ENCODE measurements at regions not wholly inside any gene's neighbourhood (a gene's known extent, or its start where the extent isn't known, plus 50 kb on each side); places are given as distances from the start of the nearest gene placed in this dataset.

DNA sequence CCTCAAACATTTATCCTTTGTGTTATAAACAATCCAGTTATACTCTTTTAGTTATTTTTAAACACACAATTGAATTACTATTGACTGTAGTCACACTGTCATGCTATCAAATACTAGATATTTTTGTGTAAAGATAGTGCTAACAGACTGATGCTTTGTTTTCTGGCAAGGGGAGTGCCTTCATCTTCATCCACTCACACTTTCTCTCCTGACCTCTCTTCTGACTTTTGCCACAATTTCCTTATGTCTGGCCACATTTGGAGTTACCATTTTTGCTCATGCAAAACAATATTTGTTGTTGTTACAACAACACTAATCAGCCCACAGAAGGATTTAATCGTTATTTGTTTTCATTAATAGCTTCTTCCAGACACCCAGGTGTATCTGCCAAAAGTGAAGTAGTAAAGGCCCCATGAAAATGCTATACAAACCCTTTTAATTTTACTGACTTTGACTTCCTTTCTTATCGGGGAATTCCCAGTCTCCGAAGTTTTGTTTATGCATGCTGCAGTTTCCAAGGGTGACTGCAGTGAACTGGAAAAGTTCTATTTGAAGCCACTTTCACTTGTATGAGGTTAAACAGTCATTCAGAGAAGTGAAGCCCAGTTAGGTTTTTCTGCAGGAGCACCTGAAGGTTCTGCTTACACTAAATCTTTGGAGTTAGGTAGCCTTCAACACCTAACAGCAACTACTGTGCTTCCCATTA lies 66.1 kb upstream of the FRY start:
- no peak for FAIRE-seq

DNA sequence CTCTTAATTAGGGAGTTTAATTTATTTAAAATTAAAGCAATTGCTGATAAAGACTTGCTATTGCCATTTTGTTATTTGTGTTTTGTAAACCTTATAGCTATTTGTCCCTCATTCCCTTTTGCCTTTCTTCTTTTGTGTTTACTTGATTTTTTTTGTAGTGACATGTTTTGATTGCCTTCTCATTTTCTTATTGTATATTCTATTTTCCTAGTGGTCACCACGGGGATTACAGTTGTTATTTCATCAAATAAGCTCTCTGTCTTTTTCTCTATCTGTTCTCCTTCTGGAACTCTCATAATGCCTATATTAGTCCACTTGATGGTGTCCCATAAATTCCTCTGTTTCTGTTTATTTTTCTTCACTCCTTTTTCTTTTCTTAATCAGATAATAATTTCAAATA lies 64.4 kb upstream of the FRY start:
- no peak for FAIRE-seq

DNA sequence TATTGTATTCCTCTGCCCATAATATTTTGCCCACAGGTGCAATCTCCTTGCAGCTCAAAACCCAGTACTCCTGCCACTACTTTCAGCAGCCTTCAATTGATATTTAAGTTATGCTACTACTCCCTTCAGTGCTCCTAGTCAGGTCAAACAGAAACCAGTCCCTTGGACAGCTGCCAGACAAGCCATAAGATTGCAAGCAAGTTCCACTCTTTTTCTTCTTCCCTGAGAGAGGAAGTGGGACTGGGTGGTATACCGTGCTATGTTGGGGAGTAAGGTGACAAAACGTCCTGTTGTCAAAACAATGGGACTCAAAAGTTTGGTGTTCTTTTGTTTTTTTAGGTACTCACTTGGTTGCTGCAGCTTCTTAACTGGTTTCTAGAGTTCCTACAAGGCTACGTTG lies 63.1 kb upstream of the FRY start:
- FAIRE-seq, result no peak

DNA sequence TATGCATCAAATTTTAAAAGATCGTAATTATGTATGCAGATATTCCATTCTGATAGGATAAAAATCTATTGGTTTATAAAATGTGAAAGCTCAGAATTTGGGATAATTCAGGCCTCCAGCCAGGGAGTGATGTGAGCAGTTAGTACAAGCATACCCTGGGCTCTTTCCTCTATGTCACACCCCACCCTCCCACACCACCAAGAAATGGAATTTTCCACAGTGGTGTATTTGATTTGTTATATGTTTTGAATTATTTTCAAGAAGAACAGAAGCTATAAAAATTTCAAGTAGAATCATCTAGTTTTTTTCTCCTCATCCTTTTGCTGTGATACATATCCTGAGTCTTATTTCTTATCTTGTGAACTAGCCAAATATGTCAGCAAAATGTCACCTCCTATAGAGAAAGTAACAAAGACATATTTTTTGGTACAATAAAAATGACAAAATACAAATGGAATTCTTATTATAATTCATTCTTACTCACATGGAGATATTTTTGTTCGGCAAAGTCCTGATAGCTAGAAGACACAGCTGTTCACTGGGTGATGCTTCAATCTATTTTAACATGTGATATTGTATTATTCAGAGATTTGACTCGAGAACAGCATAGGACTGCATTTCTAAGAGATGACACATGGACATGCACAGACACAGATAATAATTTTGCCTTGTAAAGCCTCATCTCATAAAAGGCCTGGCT lies 61.2 kb upstream of the FRY start:
- FAIRE-seq, result no peak

DNA sequence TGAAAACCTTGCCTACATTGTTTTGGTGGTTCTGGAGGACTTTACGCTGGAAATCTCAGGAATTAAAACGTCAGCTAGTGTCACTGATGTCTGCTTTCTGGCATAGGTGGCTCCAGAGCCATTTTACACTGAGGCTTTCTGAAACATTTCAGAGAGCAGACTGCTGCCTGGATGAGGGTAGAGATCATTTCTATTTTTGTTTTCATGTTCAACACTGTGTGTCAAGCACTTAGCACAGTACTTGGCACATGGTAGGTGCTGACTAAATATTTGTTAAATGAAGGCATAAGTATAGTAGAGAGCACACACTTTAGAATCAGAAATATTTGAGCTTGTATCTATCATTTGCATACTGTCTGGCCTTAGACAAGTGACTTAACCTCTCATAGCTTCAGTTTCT lies 59.1 kb upstream of the FRY start:
- no peak for FAIRE-seq

DNA sequence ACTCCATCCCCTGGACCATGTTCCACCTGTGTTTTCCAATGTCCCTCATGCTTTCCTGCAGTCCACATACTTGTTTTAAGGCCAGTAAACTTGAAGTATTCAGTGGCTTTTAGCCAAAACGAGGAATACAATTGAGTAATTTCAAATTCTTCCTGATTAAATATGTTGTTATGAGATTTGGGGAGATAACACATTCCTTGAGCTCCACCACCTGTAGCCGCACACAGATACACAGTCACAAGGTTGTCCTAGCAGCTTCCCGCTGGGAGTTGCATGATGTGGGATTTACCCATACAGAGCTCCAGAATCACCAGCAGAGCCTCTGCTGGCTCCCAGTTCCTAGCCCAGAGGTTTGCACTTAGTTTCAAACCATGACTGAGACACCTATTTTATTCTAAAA lies 53.6 kb upstream of the FRY start:
- FAIRE-seq, result no peak

DNA sequence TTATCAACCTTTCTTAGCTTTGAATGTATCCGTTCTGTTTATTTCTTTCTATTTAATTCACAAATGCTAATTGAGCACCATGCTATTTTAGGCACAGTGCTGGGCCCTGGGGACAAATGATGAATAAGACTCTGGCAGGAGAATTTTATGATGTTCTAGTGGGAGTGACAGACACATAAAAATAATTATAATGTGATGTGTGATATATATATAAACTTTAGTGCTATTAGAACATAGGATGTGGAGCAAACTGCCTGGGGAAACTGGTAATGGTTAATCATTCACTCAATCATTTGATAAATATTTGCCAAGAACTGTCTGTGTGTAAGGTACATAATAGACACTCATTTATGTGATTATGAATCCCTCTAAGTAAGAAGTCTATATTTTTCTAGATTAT lies 50.7 kb upstream of the FRY start:
- no peak for FAIRE-seq

Measured in A204.1 (cell line).